ENCODE measurements at regions not wholly inside any gene's neighbourhood (a gene's known extent, or its start where the extent isn't known, plus 50 kb on each side); places are given as distances from the start of the nearest gene placed in this dataset.

GRCh38 chr14:97776890-97777558 is 979.8 kb downstream of the VRK1 start:
- DNase-seq (ENCODE audit: low spot score) = no peak
- no peaks in the 10 kb centered on the region for H3K27me3 Mint-ChIP-seq (ENCODE audit: insufficient read depth)
- intact Hi-C loops (cut with micrococcal nuclease) = no loop called here
- H3K9me3 Mint-ChIP-seq = no peaks in the 10 kb centered on the region
- H3K4me1 Mint-ChIP-seq (ENCODE audit: low read depth) = peaks cover 4% of the 10 kb centered on the region
- no peak overlapping the region for H3K27ac Mint-ChIP-seq
- H3K36me3 Mint-ChIP-seq (ENCODE audit: low read depth) = no peaks in the 10 kb centered on the region
- no peak overlapping the region for H3K4me3 Mint-ChIP-seq

GRCh38 chr14:97777622-97778355 is 980.6 kb downstream of the VRK1 start:
- no peak for DNase-seq (ENCODE audit: low spot score)
- Mint-ChIP-seq H3K36me3 (ENCODE audit: low read depth) (no peaks in the 10 kb centered on the region), H3K27me3 (ENCODE audit: insufficient read depth) (no peaks in the 10 kb centered on the region), H3K27ac (no peak overlapping the region), H3K4me3 (no peak overlapping the region), H3K9me3 (no peaks in the 10 kb centered on the region), H3K4me1 (ENCODE audit: low read depth) (peaks cover 4% of the 10 kb centered on the region)
- intact Hi-C loops (cut with micrococcal nuclease) = no loop called here

DNA sequence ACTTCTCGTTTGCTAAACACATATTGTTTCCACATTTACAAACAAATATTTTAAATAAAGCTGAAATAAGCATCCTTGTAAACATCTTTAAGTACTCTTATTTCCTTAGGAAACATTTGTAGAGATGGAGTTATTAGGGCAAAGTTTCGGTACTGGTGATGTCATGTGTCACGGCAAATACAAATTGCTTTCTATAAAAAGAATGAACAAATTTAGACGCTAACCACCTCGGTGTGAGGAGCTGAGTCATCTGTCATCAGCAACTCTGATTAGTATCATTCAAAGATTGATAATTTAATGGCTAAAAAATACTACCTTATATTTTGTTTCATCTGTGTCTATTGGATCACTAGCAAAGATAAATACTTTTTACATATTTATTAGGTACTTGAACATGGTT is 982.0 kb downstream of the VRK1 start:
- Mint-ChIP-seq H3K9me3 (no peaks in the 10 kb centered on the region), H3K4me3 (no peak overlapping the region), H3K4me1 (ENCODE audit: low read depth) (peaks cover 7% of the 10 kb centered on the region), H3K27me3 (ENCODE audit: insufficient read depth) (no peaks in the 10 kb centered on the region), H3K27ac (no peak overlapping the region), H3K36me3 (ENCODE audit: low read depth) (no peaks in the 10 kb centered on the region)
- no peak for DNase-seq (ENCODE audit: low spot score)
- intact Hi-C loops (cut with micrococcal nuclease) = no loop called here

- DNase-seq (ENCODE audit: low spot score) = no peak
- H3K27me3 Mint-ChIP-seq (ENCODE audit: insufficient read depth) = no peaks in the 10 kb centered on the region
- peaks cover 22% of the 10 kb centered on the region for H3K4me1 Mint-ChIP-seq (ENCODE audit: low read depth)
- H3K27ac Mint-ChIP-seq = no peak overlapping the region
- intact Hi-C loops (cut with micrococcal nuclease) = loop anchor here (10.0 kb wide), 3 partner anchors 194 to 1484 kb away; no protein-coding TSS in a partner anchor
- no peak overlapping the region for H3K4me3 Mint-ChIP-seq
- no peaks in the 10 kb centered on the region for H3K36me3 Mint-ChIP-seq (ENCODE audit: low read depth)
- no peaks in the 10 kb centered on the region for H3K9me3 Mint-ChIP-seq
Measured at GRCh38 chr14:97780804-97781203, 983.6 kb downstream of the VRK1 start.

- intact Hi-C loops (cut with micrococcal nuclease) = loop anchor here (10.0 kb wide), 3 partner anchors 193 to 1483 kb away; no protein-coding TSS in a partner anchor
- no peak overlapping the region for H3K27ac Mint-ChIP-seq
- H3K4me3 Mint-ChIP-seq = no peak overlapping the region
- H3K9me3 Mint-ChIP-seq = no peaks in the 10 kb centered on the region
- H3K4me1 Mint-ChIP-seq (ENCODE audit: low read depth) = peaks cover 28% of the 10 kb centered on the region
- no peaks in the 10 kb centered on the region for H3K27me3 Mint-ChIP-seq (ENCODE audit: insufficient read depth)
- no peaks in the 10 kb centered on the region for H3K36me3 Mint-ChIP-seq (ENCODE audit: low read depth)
- no peak for DNase-seq (ENCODE audit: low spot score)
Measured at GRCh38 chr14:97781961-97782360, 984.8 kb downstream of the VRK1 start.

DNA sequence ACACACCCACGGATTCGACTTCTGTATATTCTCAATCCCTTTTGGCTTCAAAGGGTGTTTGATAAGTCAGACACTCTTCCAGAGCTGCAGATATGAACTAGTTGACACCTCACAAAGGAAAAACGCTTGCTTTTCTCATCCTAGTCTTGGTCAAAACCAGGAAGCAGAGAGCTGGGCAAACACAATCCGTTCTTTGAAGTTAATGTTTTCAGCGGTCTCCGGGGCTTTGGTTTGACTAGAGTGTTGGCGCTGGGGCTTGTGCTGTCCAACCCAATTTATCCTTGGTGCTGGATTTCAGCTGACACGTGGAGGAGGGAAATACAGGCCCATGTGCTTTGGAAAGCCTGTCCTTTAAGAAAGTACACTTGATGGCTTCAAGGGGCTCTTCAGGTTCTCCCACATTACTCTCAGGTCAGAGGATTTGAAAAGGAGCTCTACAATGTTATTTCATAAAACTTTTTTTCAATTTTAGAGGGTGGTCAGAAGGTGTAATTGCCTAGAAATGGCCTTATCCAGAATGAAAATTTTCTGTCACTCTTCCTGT is 985.8 kb downstream of the VRK1 start:
- intact Hi-C loops (cut with micrococcal nuclease) = loop anchor here (10.0 kb wide), 3 partner anchors 192 to 1482 kb away; no protein-coding TSS in a partner anchor
- no peaks in the 10 kb centered on the region for H3K27me3 Mint-ChIP-seq (ENCODE audit: insufficient read depth)
- no peak overlapping the region for H3K4me3 Mint-ChIP-seq
- H3K36me3 Mint-ChIP-seq (ENCODE audit: low read depth) = no peaks in the 10 kb centered on the region
- H3K27ac Mint-ChIP-seq = no peak overlapping the region
- H3K9me3 Mint-ChIP-seq = no peaks in the 10 kb centered on the region
- peaks cover 25% of the 10 kb centered on the region for H3K4me1 Mint-ChIP-seq (ENCODE audit: low read depth)
- DNase-seq (ENCODE audit: low spot score) = no peak

- Mint-ChIP-seq H3K4me3 (no peak overlapping the region), H3K27ac (no peak overlapping the region), H3K9me3 (no peaks in the 10 kb centered on the region), H3K4me1 (ENCODE audit: low read depth) (peaks cover 25% of the 10 kb centered on the region), H3K36me3 (ENCODE audit: low read depth) (no peaks in the 10 kb centered on the region), H3K27me3 (ENCODE audit: insufficient read depth) (no peaks in the 10 kb centered on the region)
- DNase-seq (ENCODE audit: low spot score) = no peak
- intact Hi-C loops (cut with micrococcal nuclease) = loop anchor here (5.0 to 10.0 kb wide), 4 partner anchors 78 to 1479 kb away; no protein-coding TSS in a partner anchor
Measured at GRCh38 chr14:97785495-97785894, 988.3 kb downstream of the VRK1 start.

DNA sequence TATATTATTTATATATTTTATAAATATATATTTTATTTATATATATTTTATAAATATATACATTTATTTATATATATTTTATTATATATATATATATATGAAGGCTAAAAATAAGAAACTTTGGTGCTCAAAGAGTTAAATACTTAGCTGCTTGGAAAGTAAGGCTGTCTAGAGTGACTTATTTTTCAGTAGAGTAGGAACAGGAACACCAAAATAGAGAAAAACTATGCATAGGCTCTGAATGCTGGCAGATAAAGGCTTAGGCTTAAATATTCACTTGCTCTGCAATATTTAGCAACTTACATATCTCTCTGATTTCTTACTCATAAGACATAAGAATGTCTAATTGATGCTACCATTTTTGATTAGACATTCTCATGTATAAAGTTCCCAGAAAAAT is 991.2 kb downstream of the VRK1 start:
- no peaks in the 10 kb centered on the region for H3K36me3 Mint-ChIP-seq (ENCODE audit: low read depth)
- no peaks in the 10 kb centered on the region for H3K27me3 Mint-ChIP-seq (ENCODE audit: insufficient read depth)
- no peak overlapping the region for H3K27ac Mint-ChIP-seq
- H3K4me1 Mint-ChIP-seq (ENCODE audit: low read depth) = peaks cover 25% of the 10 kb centered on the region
- DNase-seq (ENCODE audit: low spot score) = no peak
- no peak overlapping the region for H3K4me3 Mint-ChIP-seq
- H3K9me3 Mint-ChIP-seq = no peaks in the 10 kb centered on the region
- intact Hi-C loops (cut with micrococcal nuclease) = loop anchor here (5.0 to 10.0 kb wide), 4 partner anchors 81 to 1476 kb away; no protein-coding TSS in a partner anchor

GRCh38 chr14:97788846-97789526 is 991.8 kb downstream of the VRK1 start:
- Mint-ChIP-seq H3K9me3 (no peaks in the 10 kb centered on the region), H3K27me3 (ENCODE audit: insufficient read depth) (no peaks in the 10 kb centered on the region), H3K36me3 (ENCODE audit: low read depth) (no peaks in the 10 kb centered on the region), H3K4me1 (ENCODE audit: low read depth) (peaks cover 24% of the 10 kb centered on the region), H3K27ac (no peak overlapping the region), H3K4me3 (no peak overlapping the region)
- DNase-seq (ENCODE audit: low spot score) = no peak
- intact Hi-C loops (cut with micrococcal nuclease) = loop anchor here (5.0 to 10.0 kb wide), 4 partner anchors 82 to 1476 kb away; no protein-coding TSS in a partner anchor

DNA sequence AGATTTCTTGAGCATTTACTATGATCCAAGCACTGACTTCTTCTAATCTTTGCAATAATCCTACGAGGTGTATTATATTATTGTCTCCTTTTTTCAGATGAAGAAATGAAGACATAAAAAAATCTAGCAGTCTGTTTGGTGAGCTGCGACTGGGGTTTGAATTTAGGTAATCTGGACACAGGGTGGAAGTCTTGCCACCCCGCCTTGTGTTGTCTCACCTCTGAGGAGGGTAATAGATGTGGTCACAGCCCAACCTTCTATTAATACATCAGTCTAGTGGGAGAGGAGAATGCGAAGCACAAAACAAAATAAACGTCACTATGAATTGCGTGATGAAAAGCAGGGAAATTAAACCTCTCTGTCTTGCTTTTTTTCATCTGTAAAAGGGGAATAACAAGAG is 993.9 kb downstream of the VRK1 start:
- intact Hi-C loops (cut with micrococcal nuclease) = no loop called here
- DNase-seq (ENCODE audit: low spot score) = no peak
- no peaks in the 10 kb centered on the region for H3K36me3 Mint-ChIP-seq (ENCODE audit: low read depth)
- H3K27me3 Mint-ChIP-seq (ENCODE audit: insufficient read depth) = no peaks in the 10 kb centered on the region
- no peak overlapping the region for H3K4me3 Mint-ChIP-seq
- no peak overlapping the region for H3K27ac Mint-ChIP-seq
- peaks cover 9% of the 10 kb centered on the region for H3K4me1 Mint-ChIP-seq (ENCODE audit: low read depth)
- no peaks in the 10 kb centered on the region for H3K9me3 Mint-ChIP-seq

DNA sequence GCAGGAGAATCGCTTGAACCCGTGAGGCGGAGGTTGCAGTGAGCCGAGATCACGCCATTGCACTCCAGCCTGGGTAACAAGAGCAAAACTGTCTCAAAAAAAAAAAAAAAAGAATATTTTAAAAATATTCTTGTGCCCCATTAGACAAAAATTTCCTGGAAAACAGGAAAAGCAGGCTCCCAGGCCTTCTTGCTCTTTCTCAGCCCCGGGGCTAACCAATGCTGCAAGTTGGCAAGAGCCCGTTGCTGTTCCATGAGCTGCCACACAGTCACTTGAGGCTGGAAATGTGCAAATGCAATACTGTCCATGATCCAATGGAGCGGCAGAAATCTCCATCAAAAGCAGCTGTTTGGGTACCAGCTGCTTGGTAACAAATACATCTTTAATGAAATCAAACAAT is 994.7 kb downstream of the VRK1 start:
- no peak overlapping the region for H3K4me3 Mint-ChIP-seq
- DNase-seq (ENCODE audit: low spot score) = no peak
- peaks cover 12% of the 10 kb centered on the region for H3K4me1 Mint-ChIP-seq (ENCODE audit: low read depth)
- no peaks in the 10 kb centered on the region for H3K27me3 Mint-ChIP-seq (ENCODE audit: insufficient read depth)
- intact Hi-C loops (cut with micrococcal nuclease) = no loop called here
- H3K9me3 Mint-ChIP-seq = no peaks in the 10 kb centered on the region
- H3K36me3 Mint-ChIP-seq (ENCODE audit: low read depth) = no peaks in the 10 kb centered on the region
- no peak overlapping the region for H3K27ac Mint-ChIP-seq

- DNase-seq (ENCODE audit: low spot score) = no peak
- intact Hi-C loops (cut with micrococcal nuclease) = no loop called here
- peaks cover 16% of the 10 kb centered on the region for H3K4me1 Mint-ChIP-seq (ENCODE audit: low read depth)
- H3K9me3 Mint-ChIP-seq = no peaks in the 10 kb centered on the region
- no peaks in the 10 kb centered on the region for H3K27me3 Mint-ChIP-seq (ENCODE audit: insufficient read depth)
- H3K27ac Mint-ChIP-seq = no peak overlapping the region
- H3K36me3 Mint-ChIP-seq (ENCODE audit: low read depth) = no peaks in the 10 kb centered on the region
- H3K4me3 Mint-ChIP-seq = no peak overlapping the region
Measured at GRCh38 chr14:97796511-97796910, 999.3 kb downstream of the VRK1 start.

- peaks cover 2% of the 10 kb centered on the region for H3K27me3 Mint-ChIP-seq (ENCODE audit: insufficient read depth)
- H3K9me3 Mint-ChIP-seq = peaks cover 3% of the 10 kb centered on the region
- no peak for DNase-seq (ENCODE audit: low spot score)
- intact Hi-C loops (cut with micrococcal nuclease) = no loop called here
- no peaks in the 10 kb centered on the region for H3K36me3 Mint-ChIP-seq (ENCODE audit: low read depth)
- H3K27ac Mint-ChIP-seq = no peak overlapping the region
- no peak overlapping the region for H3K4me3 Mint-ChIP-seq
- H3K4me1 Mint-ChIP-seq (ENCODE audit: low read depth) = peaks cover 16% of the 10 kb centered on the region
Measured at GRCh38 chr14:97798176-97798575, 1001.0 kb downstream of the VRK1 start.
